ENCODE measurements at regions not wholly inside any gene's neighbourhood (a gene's known extent, or its start where the extent isn't known, plus 50 kb on each side); places are given as distances from the start of the nearest gene placed in this dataset.

- Mint-ChIP-seq H3K36me3 (ENCODE audit: low read depth) (no peaks in the 10 kb centered on the region), H3K27ac (no peak overlapping the region), H3K4me3 (no peak overlapping the region), H3K4me1 (no peaks in the 10 kb centered on the region), H3K27me3 (no peaks in the 10 kb centered on the region), H3K9me3 (ENCODE audit: low read depth) (peaks cover 7% of the 10 kb centered on the region)
- ATAC-seq (no peak), DNase-seq (no peak)
- CTCF ChIA-PET = no interaction called here
- POLR2A ChIA-PET = no interaction called here
- intact Hi-C loops (cut with DNase I, micrococcal nuclease) = no loop called here
Observed at GRCh38 chr1:96331596-96331995, 390.0 kb upstream of the PTBP2 start.

GRCh38 chr1:96333522-96334235, 387.9 kb upstream of the PTBP2 start:
- CTCF ChIA-PET = no interaction called here
- intact Hi-C loops (cut with DNase I, micrococcal nuclease) = no loop called here
- Mint-ChIP-seq H3K4me1 (no peaks in the 10 kb centered on the region), H3K27ac (no peak overlapping the region), H3K36me3 (ENCODE audit: low read depth) (no peaks in the 10 kb centered on the region), H3K4me3 (no peak overlapping the region), H3K9me3 (ENCODE audit: low read depth) (peaks cover 2% of the 10 kb centered on the region), H3K27me3 (no peaks in the 10 kb centered on the region)
- POLR2A ChIA-PET = no interaction called here
- ATAC-seq (no peak), DNase-seq (no peak)

- no peaks in the 10 kb centered on the region for H3K4me1 Mint-ChIP-seq
- H3K9me3 Mint-ChIP-seq (ENCODE audit: low read depth) = peaks cover 2% of the 10 kb centered on the region
- DNase-seq (no peak), ATAC-seq (no peak)
- POLR2A ChIA-PET = no interaction called here
- no peaks in the 10 kb centered on the region for H3K36me3 Mint-ChIP-seq (ENCODE audit: low read depth)
- no peaks in the 10 kb centered on the region for H3K27me3 Mint-ChIP-seq
- intact Hi-C loops (cut with DNase I, micrococcal nuclease) = no loop called here
- H3K4me3 Mint-ChIP-seq = no peak overlapping the region
- H3K27ac Mint-ChIP-seq = no peak overlapping the region
- CTCF ChIA-PET = interaction anchor here (0.9 kb wide), 1 partner anchor 8 kb away, joined by 3 read pairs; no protein-coding TSS in a partner anchor
Observed at GRCh38 chr1:96334236-96334557, 387.4 kb upstream of the PTBP2 start.

DNA sequence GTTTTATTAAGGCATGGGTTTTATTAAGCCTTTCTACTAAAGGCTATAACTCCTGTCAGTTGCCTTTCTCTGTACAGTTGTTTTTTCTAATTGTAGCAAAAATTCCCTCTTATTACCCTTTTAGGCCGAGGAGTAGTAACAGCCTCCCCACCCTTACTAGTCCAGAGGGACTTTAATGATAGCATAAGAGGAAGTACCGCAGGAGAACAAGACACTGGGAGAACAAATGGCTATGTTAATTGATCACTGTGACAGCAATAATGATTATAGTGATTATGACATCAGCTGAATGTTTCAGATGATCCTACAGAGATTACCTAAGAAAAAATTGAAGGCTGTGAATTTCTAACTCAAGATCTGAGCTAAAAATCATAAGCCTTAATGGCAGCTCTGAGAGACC, 383.0 kb upstream of the PTBP2 start:
- H3K36me3 Mint-ChIP-seq (ENCODE audit: low read depth) = no peaks in the 10 kb centered on the region
- CTCF ChIA-PET = no interaction called here
- no peak overlapping the region for H3K4me3 Mint-ChIP-seq
- intact Hi-C loops (cut with DNase I, micrococcal nuclease) = no loop called here
- POLR2A ChIA-PET = no interaction called here
- no peaks in the 10 kb centered on the region for H3K27me3 Mint-ChIP-seq
- peaks cover 5% of the 10 kb centered on the region for H3K9me3 Mint-ChIP-seq (ENCODE audit: low read depth)
- no peaks in the 10 kb centered on the region for H3K4me1 Mint-ChIP-seq
- ATAC-seq (no peak), DNase-seq (no peak)
- no peak overlapping the region for H3K27ac Mint-ChIP-seq

- intact Hi-C loops (cut with DNase I, micrococcal nuclease) = no loop called here
- H3K9me3 Mint-ChIP-seq (ENCODE audit: low read depth) = peaks cover 9% of the 10 kb centered on the region
- ChIA-PET CTCF (interaction anchor here (0.9 kb wide), 1 partner anchor 22 kb away, joined by 3 read pairs; no protein-coding TSS in a partner anchor), POLR2A (no interaction called here)
- DNase-seq (no peak), ATAC-seq (no peak)
- no peaks in the 10 kb centered on the region for H3K4me1 Mint-ChIP-seq
- H3K27ac Mint-ChIP-seq = no peak overlapping the region
- H3K4me3 Mint-ChIP-seq = no peak overlapping the region
- H3K27me3 Mint-ChIP-seq = no peaks in the 10 kb centered on the region
- H3K36me3 Mint-ChIP-seq (ENCODE audit: low read depth) = no peaks in the 10 kb centered on the region
Observed at GRCh38 chr1:96340686-96341085, 380.9 kb upstream of the PTBP2 start.

DNA sequence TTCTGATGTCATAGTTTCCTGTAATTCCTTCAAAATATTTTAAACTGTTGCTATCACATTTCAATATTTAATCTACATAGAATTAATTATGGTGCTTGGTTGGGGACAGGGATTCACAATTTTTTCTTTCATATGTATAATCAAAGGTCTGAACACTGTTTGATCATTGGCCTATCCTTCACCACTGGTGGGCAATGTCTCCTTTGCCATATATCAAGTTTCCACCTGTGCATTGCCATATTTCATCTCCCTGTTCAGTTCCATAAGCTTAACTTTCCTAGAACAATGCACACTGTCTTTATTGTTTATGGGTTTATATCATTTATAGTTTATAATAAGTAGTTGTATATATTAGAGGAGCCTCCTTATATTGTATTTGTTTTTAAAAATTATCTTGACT, 374.9 kb upstream of the PTBP2 start:
- Mint-ChIP-seq H3K27me3 (peaks cover 2% of the 10 kb centered on the region), H3K9me3 (ENCODE audit: low read depth) (peaks cover 7% of the 10 kb centered on the region), H3K4me1 (no peaks in the 10 kb centered on the region), H3K4me3 (no peak overlapping the region), H3K36me3 (ENCODE audit: low read depth) (no peaks in the 10 kb centered on the region), H3K27ac (no peak overlapping the region)
- DNase-seq = no peak
- POLR2A ChIA-PET = no interaction called here
- CTCF ChIA-PET = no interaction called here
- intact Hi-C loops (cut with DNase I, micrococcal nuclease) = no loop called here
- ATAC-seq = no peak

DNA sequence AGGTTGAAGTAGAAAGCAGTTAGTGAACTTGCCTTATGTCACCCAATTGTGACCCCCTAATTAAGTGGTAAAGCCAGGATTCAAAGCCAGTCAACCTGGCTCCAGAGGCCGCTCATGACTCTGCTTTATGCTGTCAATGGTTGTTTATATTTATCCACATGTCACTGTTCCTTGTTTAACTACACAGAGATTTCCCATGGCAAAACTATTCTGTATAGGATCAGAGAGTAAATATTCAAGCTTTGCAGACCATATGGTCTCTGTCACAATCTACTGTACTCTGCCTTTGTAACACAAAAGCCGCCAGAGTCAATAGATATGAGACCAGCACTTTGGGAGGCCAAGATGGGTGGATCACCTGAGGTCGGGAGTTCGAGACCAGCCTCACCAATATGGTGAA, 371.7 kb upstream of the PTBP2 start:
- no peaks in the 10 kb centered on the region for H3K4me1 Mint-ChIP-seq
- ChIA-PET POLR2A (no interaction called here), CTCF (no interaction called here)
- intact Hi-C loops (cut with DNase I, micrococcal nuclease) = no loop called here
- ATAC-seq = no peak
- H3K27ac Mint-ChIP-seq = no peak overlapping the region
- no peaks in the 10 kb centered on the region for H3K9me3 Mint-ChIP-seq (ENCODE audit: low read depth)
- no peak overlapping the region for H3K4me3 Mint-ChIP-seq
- H3K27me3 Mint-ChIP-seq = peaks cover 6% of the 10 kb centered on the region
- DNase-seq = no peak
- no peaks in the 10 kb centered on the region for H3K36me3 Mint-ChIP-seq (ENCODE audit: low read depth)

GRCh38 chr1:96352733-96353132, 368.9 kb upstream of the PTBP2 start:
- DNase-seq (no peak), ATAC-seq (no peak)
- intact Hi-C loops (cut with DNase I, micrococcal nuclease) = no loop called here
- ChIA-PET CTCF (no interaction called here), POLR2A (no interaction called here)
- Mint-ChIP-seq H3K9me3 (ENCODE audit: low read depth) (no peaks in the 10 kb centered on the region), H3K27ac (no peak overlapping the region), H3K36me3 (ENCODE audit: low read depth) (no peaks in the 10 kb centered on the region), H3K27me3 (peaks cover 6% of the 10 kb centered on the region), H3K4me1 (no peaks in the 10 kb centered on the region), H3K4me3 (no peak overlapping the region)

DNA sequence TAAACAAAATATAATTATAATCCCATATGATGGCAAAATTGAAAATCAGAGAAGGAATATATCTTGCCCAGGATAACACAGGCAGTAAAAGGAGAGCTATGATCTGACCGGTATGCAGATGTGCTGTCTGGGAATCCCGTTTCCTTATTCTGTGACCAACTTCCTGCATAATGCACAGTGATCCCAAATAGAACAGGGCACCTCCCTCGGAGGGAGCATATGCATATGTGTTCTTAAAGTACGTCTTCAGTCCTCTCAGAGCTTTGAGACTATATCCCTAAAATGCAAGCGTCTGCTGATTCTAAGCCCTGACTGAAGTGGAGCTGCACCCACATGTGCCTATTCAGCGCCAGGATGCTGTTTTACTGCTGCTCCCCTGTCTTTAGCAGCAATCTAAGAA, 366.1 kb upstream of the PTBP2 start:
- DNase-seq (no peak), ATAC-seq (no peak)
- Mint-ChIP-seq H3K4me1 (no peaks in the 10 kb centered on the region), H3K9me3 (ENCODE audit: low read depth) (no peaks in the 10 kb centered on the region), H3K27me3 (peaks cover 6% of the 10 kb centered on the region), H3K27ac (no peak overlapping the region), H3K36me3 (ENCODE audit: low read depth) (no peaks in the 10 kb centered on the region), H3K4me3 (no peak overlapping the region)
- CTCF ChIA-PET = no interaction called here
- intact Hi-C loops (cut with DNase I, micrococcal nuclease) = no loop called here
- POLR2A ChIA-PET = no interaction called here

GRCh38 chr1:96355961-96356360, 365.6 kb upstream of the PTBP2 start:
- Mint-ChIP-seq H3K4me3 (no peak overlapping the region), H3K27me3 (peaks cover 6% of the 10 kb centered on the region), H3K9me3 (ENCODE audit: low read depth) (no peaks in the 10 kb centered on the region), H3K36me3 (ENCODE audit: low read depth) (no peaks in the 10 kb centered on the region), H3K4me1 (no peaks in the 10 kb centered on the region), H3K27ac (no peak overlapping the region)
- intact Hi-C loops (cut with DNase I, micrococcal nuclease) = no loop called here
- ATAC-seq = no peak
- CTCF ChIA-PET = no interaction called here
- POLR2A ChIA-PET = no interaction called here
- no peak for DNase-seq

DNA sequence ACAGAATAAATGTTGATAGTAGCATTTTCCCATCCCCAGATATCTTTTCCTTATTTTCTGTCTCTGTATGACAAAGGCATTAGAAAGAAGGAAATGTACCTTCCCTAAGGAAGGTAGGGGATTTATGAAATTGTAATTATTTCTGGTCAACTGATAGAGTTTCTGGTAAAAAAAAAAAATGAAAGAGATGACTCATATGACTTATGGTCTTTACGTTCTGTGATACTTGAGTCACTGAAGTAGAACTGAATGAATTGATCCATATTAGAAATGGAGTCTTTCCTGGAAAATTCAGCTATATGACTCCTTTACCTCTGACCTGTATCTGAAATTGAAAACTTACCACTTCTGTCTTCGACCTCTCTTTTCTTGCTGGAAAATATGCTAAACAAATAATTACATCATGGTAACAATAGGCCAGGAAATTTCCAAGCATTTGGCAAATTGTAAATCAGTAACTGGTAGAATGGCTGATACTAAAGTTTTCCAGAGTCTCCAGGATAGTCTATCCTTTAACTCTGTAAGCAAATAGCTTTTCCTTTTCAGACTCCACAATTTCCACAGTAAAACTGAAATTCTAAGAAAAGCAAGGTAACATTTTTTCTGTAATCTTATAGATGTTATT, 364.3 kb upstream of the PTBP2 start:
- peaks cover 2% of the 10 kb centered on the region for H3K9me3 Mint-ChIP-seq (ENCODE audit: low read depth)
- intact Hi-C loops (cut with DNase I, micrococcal nuclease) = no loop called here
- POLR2A ChIA-PET = no interaction called here
- CTCF ChIA-PET = no interaction called here
- peaks cover 3% of the 10 kb centered on the region for H3K27me3 Mint-ChIP-seq
- ATAC-seq (no peak), DNase-seq (no peak)
- no peak overlapping the region for H3K4me3 Mint-ChIP-seq
- peaks cover 4% of the 10 kb centered on the region for H3K4me1 Mint-ChIP-seq
- H3K27ac Mint-ChIP-seq = no peak overlapping the region
- H3K36me3 Mint-ChIP-seq (ENCODE audit: low read depth) = no peaks in the 10 kb centered on the region

DNA sequence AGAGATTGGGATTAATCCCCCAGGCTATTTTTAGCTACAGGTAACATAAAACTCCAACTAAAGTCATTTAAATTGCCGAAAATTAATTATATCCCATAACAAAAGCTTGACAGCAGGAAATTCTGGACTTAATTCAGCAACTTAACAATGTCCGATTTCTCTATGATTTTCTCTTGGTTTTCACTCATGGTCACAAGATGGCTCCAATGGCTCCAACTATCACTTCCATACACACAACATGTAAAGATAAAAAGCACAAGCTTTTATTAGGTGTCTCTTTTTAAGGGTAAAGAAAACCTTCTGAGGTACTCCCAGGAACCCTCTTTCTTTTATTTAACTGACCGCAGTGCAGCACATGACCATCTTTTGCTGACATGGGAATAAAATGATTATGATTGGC, 363.5 kb upstream of the PTBP2 start:
- DNase-seq (no peak), ATAC-seq (no peak)
- Mint-ChIP-seq H3K36me3 (ENCODE audit: low read depth) (no peaks in the 10 kb centered on the region), H3K27ac (no peak overlapping the region), H3K9me3 (ENCODE audit: low read depth) (peaks cover 5% of the 10 kb centered on the region), H3K4me3 (no peak overlapping the region), H3K27me3 (peaks cover 2% of the 10 kb centered on the region), H3K4me1 (peaks cover 12% of the 10 kb centered on the region)
- intact Hi-C loops (cut with DNase I, micrococcal nuclease) = no loop called here
- ChIA-PET POLR2A (no interaction called here), CTCF (no interaction called here)

Data from activated CD4-positive, alpha-beta T cell treated with anti-CD3 and anti-CD28 coated beads for 36 hours (primary cell).